Left ventricle myocardium inferior (tissue), 1 donor: ENCODE measurements at regions not wholly inside any gene's neighbourhood (a gene's known extent, or its start where the extent isn't known, plus 50 kb on each side); places are given as distances from the start of the nearest gene placed in this dataset.

Experiments used
- DNase-seq: peaks from one replicate; pipeline ENCODE4 v3.0.0-alpha.2; 2020
- H3K27ac ChIP-seq: fragments of 200-600 bp; replicated peaks from 2 replicates; pipeline ENCODE4 v1.8.0; 2021
- H3K27me3 ChIP-seq: fragments of 200-600 bp; 2 replicates; pipeline ENCODE4 v1.8.0; 2021; ENCODE audit warnings: low read depth
- H3K36me3 ChIP-seq: fragments of 200-600 bp; 2 replicates; pipeline ENCODE4 v1.8.0; 2021
- H3K4me1 ChIP-seq: fragments of 200-600 bp; 2 replicates; pipeline ENCODE4 v1.8.0; 2021
- H3K4me3 ChIP-seq: fragments of 200-600 bp; 2 replicates; pipeline ENCODE4 v1.8.0; 2021; ENCODE audit warnings: mild to moderate bottlenecking, moderate library complexity
- H3K9me3 ChIP-seq: fragments of 200-600 bp; replicated peaks from 2 replicates; pipeline ENCODE4 v1.8.0; 2021
- intact Hi-C: fragments of 100-400 bp; cut with micrococcal nuclease; formaldehyde crosslinking; loops from one replicate; pipeline ENCODE4 v1.11.0; 2022
- TF ChIP-seq, protein P1 (sequence below): fragments of 200-600 bp; IDR thresholded peaks from 2 replicates; pipeline ENCODE4 v1.8.0; 2021; ENCODE audit warnings: antibody characterized with exemption, mild to moderate bottlenecking, borderline replicate concordance
- donor health status: DM: no; HTN: yes; CAD: no; lungs with severe emphysema.

DNA sequence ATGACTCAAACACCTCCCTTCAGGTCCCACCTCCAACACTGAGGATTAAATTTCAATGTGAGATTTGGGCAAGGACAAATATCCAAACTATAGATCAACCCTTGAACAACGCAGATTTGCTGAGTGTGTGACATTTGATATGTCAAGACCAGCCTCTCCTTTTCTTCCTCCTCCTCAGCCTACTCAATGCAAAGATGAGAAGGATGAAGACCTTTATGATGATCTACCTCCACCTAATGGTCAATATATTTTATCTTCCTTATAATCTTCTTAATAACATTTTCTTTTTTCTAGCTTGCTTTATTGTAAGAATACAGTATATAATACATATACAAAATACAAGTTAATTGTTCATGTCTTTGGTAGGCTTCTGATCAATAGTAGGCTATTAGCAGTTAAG is 67.5 kb upstream of the MPPED2 start:
- Histone ChIP-seq H3K9me3 (no peaks in the 10 kb centered on the region), H3K4me1 (no peaks in the 10 kb centered on the region), H3K27me3 (no peaks in the 10 kb centered on the region), H3K27ac (no peak overlapping the region), H3K4me3 (no peak overlapping the region), H3K36me3 (no peaks in the 10 kb centered on the region)
- intact Hi-C loops, result no loop called here
- no peak for DNase-seq
- TF ChIP-seq, protein P1, sequence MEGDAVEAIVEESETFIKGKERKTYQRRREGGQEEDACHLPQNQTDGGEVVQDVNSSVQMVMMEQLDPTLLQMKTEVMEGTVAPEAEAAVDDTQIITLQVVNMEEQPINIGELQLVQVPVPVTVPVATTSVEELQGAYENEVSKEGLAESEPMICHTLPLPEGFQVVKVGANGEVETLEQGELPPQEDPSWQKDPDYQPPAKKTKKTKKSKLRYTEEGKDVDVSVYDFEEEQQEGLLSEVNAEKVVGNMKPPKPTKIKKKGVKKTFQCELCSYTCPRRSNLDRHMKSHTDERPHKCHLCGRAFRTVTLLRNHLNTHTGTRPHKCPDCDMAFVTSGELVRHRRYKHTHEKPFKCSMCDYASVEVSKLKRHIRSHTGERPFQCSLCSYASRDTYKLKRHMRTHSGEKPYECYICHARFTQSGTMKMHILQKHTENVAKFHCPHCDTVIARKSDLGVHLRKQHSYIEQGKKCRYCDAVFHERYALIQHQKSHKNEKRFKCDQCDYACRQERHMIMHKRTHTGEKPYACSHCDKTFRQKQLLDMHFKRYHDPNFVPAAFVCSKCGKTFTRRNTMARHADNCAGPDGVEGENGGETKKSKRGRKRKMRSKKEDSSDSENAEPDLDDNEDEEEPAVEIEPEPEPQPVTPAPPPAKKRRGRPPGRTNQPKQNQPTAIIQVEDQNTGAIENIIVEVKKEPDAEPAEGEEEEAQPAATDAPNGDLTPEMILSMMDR, result no peak

DNA sequence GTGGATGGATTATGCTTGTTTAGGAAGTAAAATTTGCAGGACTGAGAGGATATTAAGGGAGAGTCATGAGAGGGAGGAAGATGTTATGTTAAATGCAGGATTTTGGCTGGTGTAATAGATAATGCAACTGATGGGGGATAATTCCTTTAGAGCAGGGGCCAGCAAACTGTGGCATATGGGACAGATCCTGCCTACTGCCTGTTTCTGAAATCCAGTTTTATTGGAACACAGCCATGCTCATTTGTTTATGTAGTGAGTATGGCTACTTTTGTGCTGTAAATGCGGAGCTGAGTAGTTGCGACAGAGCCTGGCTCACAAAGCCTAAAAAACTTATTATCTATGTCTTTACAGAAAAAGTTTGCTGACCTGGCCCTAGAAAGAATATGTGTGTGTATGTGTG is 66.6 kb upstream of the MPPED2 start:
- Histone ChIP-seq H3K9me3 (no peaks in the 10 kb centered on the region), H3K4me1 (no peaks in the 10 kb centered on the region), H3K27me3 (no peaks in the 10 kb centered on the region), H3K4me3 (no peak overlapping the region), H3K27ac (no peak overlapping the region), H3K36me3 (no peaks in the 10 kb centered on the region)
- intact Hi-C loops, result no loop called here
- DNase-seq, result no peak
- TF ChIP-seq, protein P1, result no peak

DNA sequence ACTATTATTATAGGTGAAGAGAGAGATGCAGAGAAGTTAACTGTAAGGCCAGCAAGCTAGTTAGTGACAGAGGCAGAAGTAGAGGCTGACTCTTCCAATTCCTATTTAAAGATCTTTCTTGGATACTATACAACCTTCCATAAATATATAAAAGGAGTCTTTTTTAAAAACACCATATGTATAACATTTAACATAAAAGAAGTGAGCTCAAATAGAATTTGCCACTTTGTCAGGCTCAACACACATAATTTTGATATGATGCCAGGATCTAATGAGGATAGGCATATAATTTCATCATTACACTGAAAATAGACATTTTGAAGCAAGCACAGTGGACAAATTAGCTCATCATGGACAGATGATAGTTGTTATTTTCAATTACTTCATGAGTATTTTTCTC is 64.1 kb upstream of the MPPED2 start:
- intact Hi-C loops, result no loop called here
- no peak for DNase-seq

More for the DNA sequence above, 64.1 kb upstream of the MPPED2 start:
- Histone ChIP-seq H3K36me3 (no peaks in the 10 kb centered on the region), H3K4me1 (no peaks in the 10 kb centered on the region), H3K27ac (no peak overlapping the region), H3K4me3 (no peak overlapping the region), H3K27me3 (no peaks in the 10 kb centered on the region), H3K9me3 (no peaks in the 10 kb centered on the region)
- TF ChIP-seq, protein P1, result no peak
